ENCODE measurements at regions not wholly inside any gene's neighbourhood (a gene's known extent, or its start where the extent isn't known, plus 50 kb on each side); places are given as distances from the start of the nearest gene placed in this dataset.

- TF ChIP-seq POLR2A (IDR thresholded peaks at IDR 0.05) (no peak), CTCF (IDR thresholded peaks at IDR 0.05) (no peak)
Measured at GRCh38 chr18:24983566-24984139, 368.3 kb downstream of the ZNF521 start.
